ENCODE measurements at regions not wholly inside any gene's neighbourhood (a gene's known extent, or its start where the extent isn't known, plus 50 kb on each side); places are given as distances from the start of the nearest gene placed in this dataset.

GRCh38 chr6:144536079-144536478 lies 250.9 kb downstream of the UTRN start:
- no peak overlapping the region for H2BK12ac ChIP-seq (ENCODE audit: low read depth, low read length)
- CTCF ChIA-PET (ENCODE audit: partially characterized antibody): no interaction called here
- H4K20me1 ChIP-seq (replicated peaks in 1 of 2; ENCODE audit: control insufficient read depth in 1 of 2, insufficient read depth in 2 of 2, low read length in 2 of 2): no peaks in the 10 kb centered on the region
- no peak overlapping the region for H3K27ac ChIP-seq (ENCODE audit: low read depth, low read length)
- no peak overlapping the region for H2BK120ac ChIP-seq (replicated peaks; ENCODE audit: low read depth, low read length)
- no peaks in the 10 kb centered on the region for H3K9me3 ChIP-seq (ENCODE audit: insufficient read depth in 2 of 2, low read depth in 1 of 2, low read length in 1 of 2)
- no peak overlapping the region for H3K9ac ChIP-seq (replicated peaks in 1 of 4; ENCODE audit: extremely low read depth in 1 of 4, low read depth in 3 of 4, low read length in 3 of 4)
- no peak overlapping the region for H3K23ac ChIP-seq (ENCODE audit: insufficient read length)
- no peak overlapping the region for H3K14ac ChIP-seq (ENCODE audit: insufficient read length)
- H3K4me3 ChIP-seq (ENCODE audit: extremely low read depth in 1 of 4, insufficient read depth in 2 of 4, low read depth in 3 of 4, low read length in 4 of 4): no peak overlapping the region
- FAIRE-seq (no peak), DNase-seq (ENCODE audit: low read depth in 1 of 2, low spot score in 2 of 2) (no peak)
- H2BK15ac ChIP-seq (ENCODE audit: low read length): no peak overlapping the region
- POLR2A ChIA-PET (ENCODE audit: partially characterized antibody): no interaction called here
- H3K23me2 ChIP-seq (ENCODE audit: low read depth, low read length): no peaks in the 10 kb centered on the region
- H3K18ac ChIP-seq (ENCODE audit: extremely low read depth, low read length): no peak overlapping the region
- no peak overlapping the region for H3K4ac ChIP-seq (replicated peaks; ENCODE audit: insufficient read length, low read depth, low read length)
- H3K36me3 ChIP-seq (ENCODE audit: control insufficient read depth in 2 of 4, insufficient read depth in 4 of 4, low read length in 3 of 4): peaks cover 0 to 12% (median under 1%) of the 10 kb centered on the region in 4 experiments; a peak in 3 of 8 replicates
- no peaks in the 10 kb centered on the region for H3K79me1 ChIP-seq (ENCODE audit: low read depth, low read length)
- no peak overlapping the region for H4K91ac ChIP-seq (replicated peaks; ENCODE audit: insufficient read length, low read length)
- no peak overlapping the region for H2BK20ac ChIP-seq (ENCODE audit: low read length)
- H2AK5ac ChIP-seq (ENCODE audit: low read depth, low read length): no peak overlapping the region
- H3K4me2 ChIP-seq (ENCODE audit: insufficient read depth in 1 of 2, low read depth in 2 of 2, low read length in 2 of 2): no peak overlapping the region
- 97% methylated on average over 1 of the region's 1 CpG; no CpG with 5 or more reads in 1 of the 2 experiments for WGBS, 2 experiments (ENCODE audit: extremely low coverage in 1 of 2, insufficient coverage in 1 of 2, insufficient read length in 1 of 2, insufficient replicate concordance in 2 of 2, low coverage in 1 of 2, low lambda C conversion rate in 2 of 2, missing lambda C conversion rate in 1 of 2)
- no peaks in the 10 kb centered on the region for H3K79me2 ChIP-seq (ENCODE audit: control insufficient read depth in 1 of 2, insufficient read depth in 2 of 2, low read length in 2 of 2)
- no peak overlapping the region for H2AFZ ChIP-seq (ENCODE audit: low read length)
- no peak overlapping the region for H3K56ac ChIP-seq (replicated peaks; ENCODE audit: insufficient read length, low read depth, low read length)
- no peaks in the 10 kb centered on the region for H3K4me1 ChIP-seq (replicated peaks in 1 of 4; ENCODE audit: control insufficient read depth in 3 of 4, insufficient read depth in 4 of 4, low read length in 3 of 4)
- no peak overlapping the region for H4K5ac ChIP-seq (ENCODE audit: insufficient read length, low read depth, low read length)
- no peak overlapping the region for H4K8ac ChIP-seq (ENCODE audit: extremely low read depth, insufficient read depth, low read length)
- no peaks in the 10 kb centered on the region for H3K27me3 ChIP-seq (replicated peaks in 1 of 4; ENCODE audit: control insufficient read depth in 3 of 4, extremely low read depth in 1 of 4, insufficient read depth in 3 of 4, low read length in 3 of 4)
- H2BK5ac ChIP-seq (ENCODE audit: low read depth, low read length): no peak overlapping the region
- no peak for TF ChIP-seq SP1 (IDR thresholded peaks at IDR 0.05; ENCODE audit: low read depth, low read length)
- TF ChIP-seq TEAD4 (IDR thresholded peaks at IDR 0.05; ENCODE audit: low read depth, low read length): no peak
- TF ChIP-seq ATF3 (IDR thresholded peaks at IDR 0.05; ENCODE audit: insufficient read depth, low read depth, low read length): no peak
- no peak for TF ChIP-seq RAD21 (IDR thresholded peaks at IDR 0.05 in 1 of 2, conservative IDR thresholded peaks at IDR 0.05 in 1 of 2; ENCODE audit: low read depth in 2 of 2, low read length in 2 of 2)
- no peak for TF ChIP-seq SIX5 (IDR thresholded peaks at IDR 0.05; ENCODE audit: low read depth, low read length)
- no peak for TF ChIP-seq E2F6 (IDR thresholded peaks at IDR 0.05)

All from H1 (cell line).